CD4-positive, alpha-beta T cell (primary cell): ENCODE measurements at regions not wholly inside any gene's neighbourhood (a gene's known extent, or its start where the extent isn't known, plus 50 kb on each side); places are given as distances from the start of the nearest gene placed in this dataset.
A peak's percentile ranks its signal among the peaks of the same experiment; 100 is the strongest.

ENCODE experiments used
- ATAC-seq: fragments of 200-7000 bp; cut with Tn5 transposase; one replicate; pipeline ENCODE4 v1.10.0; 2022; ENCODE audit warnings: mild to moderate bottlenecking; ENCODE audit not compliant: poor library complexity
- CTCF ChIA-PET: fragments of 350-600 bp; sonication (Branson Sonifier 250); formaldehyde crosslinking; loops from one replicate; lab custom pipeline; 2021; ENCODE audit warnings: antibody characterized with exemption, inconsistent platforms; lab: Charles Lee
- POLR2A ChIA-PET: fragments of 350-600 bp; sonication (Branson Sonifier 250); formaldehyde crosslinking; loops from one replicate; lab custom pipeline; 2021; ENCODE audit warnings: antibody characterized with exemption, inconsistent platforms; lab: Charles Lee
- DNase-seq, 14 experiments: peaks; one replicate each; pipeline ENCODE4 v3.0.0-alpha.2; 2013 to 2020; ENCODE audit warnings: mixed read lengths in 2 of 14
- H3K27ac ChIP-seq, 2 donors: one replicate each; pipeline versions ENCODE4 v1.5.1 to v1.7.0; 2013; ENCODE audit warnings: low read length in 2 of 2, low read depth in 1 of 2, mild to moderate bottlenecking in 1 of 2
- H3K27me3 ChIP-seq, 2 experiments: 1 replicate in 1 of 2; 2 replicates in 1 of 2; pipeline versions ENCODE4 v1.6.1 to v1.7.0; 2013; ENCODE audit warnings: low read length in 2 of 2, control low read depth in 1 of 2, mild to moderate bottlenecking in 1 of 2, moderate library complexity in 1 of 2; ENCODE audit not compliant: insufficient read depth in 2 of 2, control insufficient read depth in 1 of 2
- H3K36me3 ChIP-seq: one replicate; pipeline ENCODE4 v1.6.1; 2013; ENCODE audit warnings: low read length, control low read depth; ENCODE audit not compliant: insufficient read depth
- H3K4me1 ChIP-seq: one replicate; pipeline ENCODE4 v1.6.1; 2013; ENCODE audit warnings: low read length, control low read depth; ENCODE audit not compliant: insufficient read depth
- H3K4me3 ChIP-seq: one replicate; pipeline ENCODE4 v1.5.1; 2013; ENCODE audit warnings: mild to moderate bottlenecking, low read length, moderate library complexity
- H3K9me3 ChIP-seq, 2 experiments: 1 replicate in 1 of 2; 2 replicates in 1 of 2; pipeline versions ENCODE4 v1.6.1 to v1.7.0; 2013; ENCODE audit warnings: low read length in 2 of 2, mild to moderate bottlenecking in 2 of 2, control low read depth in 1 of 2, moderate library complexity in 1 of 2; ENCODE audit not compliant: control insufficient read depth in 1 of 2, insufficient read depth in 1 of 2
- H3K27ac Mint-ChIP-seq: one replicate; pipeline ENCODE4 v1.8.0; 2020; ENCODE audit warnings: mixed read lengths
- H3K27me3 Mint-ChIP-seq: one replicate; pipeline ENCODE4 v1.8.0; 2021; ENCODE audit warnings: mixed read lengths
- H3K36me3 Mint-ChIP-seq: one replicate; pipeline ENCODE4 v1.8.0; 2021; ENCODE audit warnings: low read depth, mixed read lengths
- H3K4me1 Mint-ChIP-seq: one replicate; pipeline ENCODE4 v1.8.0; 2021; ENCODE audit warnings: low read depth, mixed read lengths
- H3K4me3 Mint-ChIP-seq: one replicate; pipeline ENCODE4 v1.8.0; 2020; ENCODE audit warnings: mild to moderate bottlenecking, mixed read lengths
- H3K9me3 Mint-ChIP-seq: one replicate; pipeline ENCODE4 v1.8.0; 2020; ENCODE audit warnings: mixed read lengths
- intact Hi-C, 2 experiments: fragments of 100-400 bp; cut with DNase I in 1 of 2; cut with micrococcal nuclease in 1 of 2; formaldehyde crosslinking; loops; one replicate each; pipeline versions ENCODE4 v1.15.1 to v1.9.0; 2023 to 2025; cut with DNase I, micrococcal nuclease
- TF ChIP-seq, protein P1 (sequence below): fragments of 200-600 bp; IDR thresholded peaks from one replicate; pipeline ENCODE4 v1.8.0; 2022; ENCODE audit warnings: antibody characterized with exemption, mild to moderate bottlenecking

- ChIA-PET CTCF (interaction anchor here (1.1 to 1.2 kb wide), 2 partner anchors 301 kb away, joined by 3 to 4 read pairs; no protein-coding TSS in a partner anchor), POLR2A (no interaction called here)
- H3K4me3 ChIP-seq, result no peak overlapping the region
- Mint-ChIP-seq H3K9me3 (no peaks in the 10 kb centered on the region), H3K27ac (no peak overlapping the region), H3K27me3 (peaks cover 23% of the 10 kb centered on the region), H3K4me1 (no peaks in the 10 kb centered on the region), H3K36me3 (no peaks in the 10 kb centered on the region), H3K4me3 (no peak overlapping the region)
- no peaks in the 10 kb centered on the region for H3K9me3 ChIP-seq
- ATAC-seq, result no peak
- no peak overlapping the region for H3K27ac ChIP-seq
- TF ChIP-seq, protein P1, sequence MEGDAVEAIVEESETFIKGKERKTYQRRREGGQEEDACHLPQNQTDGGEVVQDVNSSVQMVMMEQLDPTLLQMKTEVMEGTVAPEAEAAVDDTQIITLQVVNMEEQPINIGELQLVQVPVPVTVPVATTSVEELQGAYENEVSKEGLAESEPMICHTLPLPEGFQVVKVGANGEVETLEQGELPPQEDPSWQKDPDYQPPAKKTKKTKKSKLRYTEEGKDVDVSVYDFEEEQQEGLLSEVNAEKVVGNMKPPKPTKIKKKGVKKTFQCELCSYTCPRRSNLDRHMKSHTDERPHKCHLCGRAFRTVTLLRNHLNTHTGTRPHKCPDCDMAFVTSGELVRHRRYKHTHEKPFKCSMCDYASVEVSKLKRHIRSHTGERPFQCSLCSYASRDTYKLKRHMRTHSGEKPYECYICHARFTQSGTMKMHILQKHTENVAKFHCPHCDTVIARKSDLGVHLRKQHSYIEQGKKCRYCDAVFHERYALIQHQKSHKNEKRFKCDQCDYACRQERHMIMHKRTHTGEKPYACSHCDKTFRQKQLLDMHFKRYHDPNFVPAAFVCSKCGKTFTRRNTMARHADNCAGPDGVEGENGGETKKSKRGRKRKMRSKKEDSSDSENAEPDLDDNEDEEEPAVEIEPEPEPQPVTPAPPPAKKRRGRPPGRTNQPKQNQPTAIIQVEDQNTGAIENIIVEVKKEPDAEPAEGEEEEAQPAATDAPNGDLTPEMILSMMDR, result peak; percentile 45
- H3K27me3 ChIP-seq, result no peaks in the 10 kb centered on the region
- DNase-seq, result peak in 5 of 14 experiments; percentile 6 to 49 (median 30)
- H3K36me3 ChIP-seq, result no peaks in the 10 kb centered on the region
- intact Hi-C loops, result loop anchor here (1.0 kb wide), 1 partner anchor 301 kb away; no protein-coding TSS in a partner anchor
- no peaks in the 10 kb centered on the region for H3K4me1 ChIP-seq
Observed at GRCh38 chr10:129332476-129332875, 134.6 kb upstream of the MGMT start.

- POLR2A ChIA-PET, result no interaction called here
- Histone ChIP-seq H3K4me3 (no peak overlapping the region), H3K9me3 (no peaks in the 10 kb centered on the region), H3K4me1 (no peaks in the 10 kb centered on the region), H3K27ac (no peak overlapping the region), H3K36me3 (no peaks in the 10 kb centered on the region), H3K27me3 (no peaks in the 10 kb centered on the region)
- TF ChIP-seq, protein P1, result no peak
- no peaks in the 10 kb centered on the region for H3K4me1 Mint-ChIP-seq
- H3K27ac Mint-ChIP-seq, result no peak overlapping the region
- no peak overlapping the region for H3K4me3 Mint-ChIP-seq
- no peak for ATAC-seq
- no peaks in the 10 kb centered on the region for H3K36me3 Mint-ChIP-seq
- no peaks in the 10 kb centered on the region for H3K9me3 Mint-ChIP-seq
- no peak for DNase-seq
- H3K27me3 Mint-ChIP-seq, result peaks cover 20% of the 10 kb centered on the region
- intact Hi-C loops, result no loop called here
- CTCF ChIA-PET, result interaction anchor here (1.2 kb wide), 1 partner anchor 302 kb away, joined by 3 read pairs; no protein-coding TSS in a partner anchor
Observed at GRCh38 chr10:129333706-129334105, 133.3 kb upstream of the MGMT start.

GRCh38 chr10:129334266-129334665 is 132.8 kb upstream of the MGMT start:
- ATAC-seq (no peak), DNase-seq (no peak)
- Mint-ChIP-seq H3K4me3 (no peak overlapping the region), H3K27ac (no peak overlapping the region), H3K27me3 (peaks cover 18% of the 10 kb centered on the region), H3K36me3 (no peaks in the 10 kb centered on the region), H3K9me3 (no peaks in the 10 kb centered on the region), H3K4me1 (no peaks in the 10 kb centered on the region)
- ChIA-PET POLR2A (no interaction called here), CTCF (interaction anchor here (0.6 kb wide), 1 partner anchor 24 kb away, joined by 4 read pairs; no protein-coding TSS in a partner anchor)
- intact Hi-C loops, result no loop called here
- Histone ChIP-seq H3K27ac (no peak overlapping the region), H3K4me3 (no peak overlapping the region), H3K4me1 (no peaks in the 10 kb centered on the region), H3K27me3 (no peaks in the 10 kb centered on the region), H3K9me3 (no peaks in the 10 kb centered on the region), H3K36me3 (no peaks in the 10 kb centered on the region)
- TF ChIP-seq, protein P1, result no peak
